ENCODE measurements at regions not wholly inside any gene's neighbourhood (a gene's known extent, or its start where the extent isn't known, plus 50 kb on each side); places are given as distances from the start of the nearest gene placed in this dataset.
"Not testable (repeated sequence)": the region's sequence is repeated elsewhere in the genome, so short reads cannot be mapped to it uniquely, and the experiment has no call there.

- H3K27me3 ChIP-seq (ENCODE audit: control insufficient read depth, insufficient read depth, low read length): no peaks in the 10 kb centered on the region
- no peak overlapping the region for H3K4me3 ChIP-seq (ENCODE audit: low read depth, low read length)
- no peaks in the 10 kb centered on the region for H3K9me3 ChIP-seq (ENCODE audit: control insufficient read depth, insufficient read depth, low read length)
- H3K36me3 ChIP-seq (ENCODE audit: control insufficient read depth, insufficient read depth, low read length): no peaks in the 10 kb centered on the region
- no peaks in the 10 kb centered on the region for H3K4me1 ChIP-seq (ENCODE audit: control insufficient read depth, insufficient read depth, low read length)
- H3K27ac ChIP-seq (ENCODE audit: low read depth, low read length): no peak overlapping the region
- no peak overlapping the region for H3K9ac ChIP-seq (ENCODE audit: low read depth, low read length)
These were observed 90.6 kb upstream of the G2E3 start for GRCh38 chr14:30468354-30468753.

- no peak overlapping the region for H3K9ac ChIP-seq (ENCODE audit: low read depth, low read length)
- H3K27ac ChIP-seq (ENCODE audit: low read depth, low read length): no peak overlapping the region
- no peaks in the 10 kb centered on the region for H3K36me3 ChIP-seq (ENCODE audit: control insufficient read depth, insufficient read depth, low read length)
- H3K9me3 ChIP-seq (ENCODE audit: control insufficient read depth, insufficient read depth, low read length): no peaks in the 10 kb centered on the region
- H3K27me3 ChIP-seq (ENCODE audit: control insufficient read depth, insufficient read depth, low read length): no peaks in the 10 kb centered on the region
- no peaks in the 10 kb centered on the region for H3K4me1 ChIP-seq (ENCODE audit: control insufficient read depth, insufficient read depth, low read length)
- no peak overlapping the region for H3K4me3 ChIP-seq (ENCODE audit: low read depth, low read length)
These were observed 87.0 kb upstream of the G2E3 start for GRCh38 chr14:30471980-30472379.

GRCh38 chr14:30473846-30474696 lies 84.9 kb upstream of the G2E3 start:
- not testable (repeated sequence) for H3K27me3 ChIP-seq (ENCODE audit: control insufficient read depth, insufficient read depth, low read length); H3K27ac ChIP-seq (ENCODE audit: low read depth, low read length); H3K4me3 ChIP-seq (ENCODE audit: low read depth, low read length); H3K4me1 ChIP-seq (ENCODE audit: control insufficient read depth, insufficient read depth, low read length); H3K9me3 ChIP-seq (ENCODE audit: control insufficient read depth, insufficient read depth, low read length); H3K36me3 ChIP-seq (ENCODE audit: control insufficient read depth, insufficient read depth, low read length); H3K9ac ChIP-seq (ENCODE audit: low read depth, low read length)

- peaks cover 28% of the 10 kb centered on the region for H3K4me1 ChIP-seq (ENCODE audit: control insufficient read depth, insufficient read depth, low read length)
- no peak overlapping the region for H3K4me3 ChIP-seq (ENCODE audit: low read depth, low read length)
- H3K9ac ChIP-seq (ENCODE audit: low read depth, low read length): no peak overlapping the region
- H3K9me3 ChIP-seq (ENCODE audit: control insufficient read depth, insufficient read depth, low read length): no peaks in the 10 kb centered on the region
- no peaks in the 10 kb centered on the region for H3K27me3 ChIP-seq (ENCODE audit: control insufficient read depth, insufficient read depth, low read length)
- H3K27ac ChIP-seq (ENCODE audit: low read depth, low read length): no peak overlapping the region
- no peaks in the 10 kb centered on the region for H3K36me3 ChIP-seq (ENCODE audit: control insufficient read depth, insufficient read depth, low read length)
These were observed 76.7 kb upstream of the G2E3 start for GRCh38 chr14:30482276-30482675.

GRCh38 chr14:30484201-30484600 lies 74.8 kb upstream of the G2E3 start:
- Histone ChIP-seq H3K36me3 (ENCODE audit: control insufficient read depth, insufficient read depth, low read length) (no peaks in the 10 kb centered on the region), H3K27me3 (ENCODE audit: control insufficient read depth, insufficient read depth, low read length) (no peaks in the 10 kb centered on the region), H3K27ac (ENCODE audit: low read depth, low read length) (peak overlapping the region; percentile 80)

GRCh38 chr14:30484976-30485375 lies 74.0 kb upstream of the G2E3 start:
- Histone ChIP-seq H3K9ac (ENCODE audit: low read depth, low read length) (no peak overlapping the region), H3K4me1 (ENCODE audit: control insufficient read depth, insufficient read depth, low read length) (peaks cover 28% of the 10 kb centered on the region), H3K27me3 (ENCODE audit: control insufficient read depth, insufficient read depth, low read length) (no peaks in the 10 kb centered on the region), H3K9me3 (ENCODE audit: control insufficient read depth, insufficient read depth, low read length) (0 out of 2 replicates have a peak, but pooled peaks cover 2% of the 10 kb centered on the region), H3K4me3 (ENCODE audit: low read depth, low read length) (no peak overlapping the region), H3K27ac (ENCODE audit: low read depth, low read length) (peak overlapping the region; percentile 80), H3K36me3 (ENCODE audit: control insufficient read depth, insufficient read depth, low read length) (no peaks in the 10 kb centered on the region)

More at GRCh38 chr14:30484201-30484600, 74.8 kb upstream of the G2E3 start:
- H3K4me3 ChIP-seq (ENCODE audit: low read depth, low read length): no peak overlapping the region
- peaks cover 28% of the 10 kb centered on the region for H3K4me1 ChIP-seq (ENCODE audit: control insufficient read depth, insufficient read depth, low read length)
- no peak overlapping the region for H3K9ac ChIP-seq (ENCODE audit: low read depth, low read length)
- H3K9me3 ChIP-seq (ENCODE audit: control insufficient read depth, insufficient read depth, low read length): 0 out of 2 replicates have a peak, but pooled peaks cover 2% of the 10 kb centered on the region

- Histone ChIP-seq H3K9me3 (ENCODE audit: control insufficient read depth, insufficient read depth, low read length) (no peaks in the 10 kb centered on the region), H3K27me3 (ENCODE audit: control insufficient read depth, insufficient read depth, low read length) (no peaks in the 10 kb centered on the region), H3K36me3 (ENCODE audit: control insufficient read depth, insufficient read depth, low read length) (no peaks in the 10 kb centered on the region), H3K9ac (ENCODE audit: low read depth, low read length) (no peak overlapping the region), H3K4me1 (ENCODE audit: control insufficient read depth, insufficient read depth, low read length) (no peaks in the 10 kb centered on the region), H3K27ac (ENCODE audit: low read depth, low read length) (no peak overlapping the region), H3K4me3 (ENCODE audit: low read depth, low read length) (no peak overlapping the region)
These were observed 62.1 kb upstream of the G2E3 start for GRCh38 chr14:30496852-30497251.

GRCh38 chr14:30499358-30499757 lies 59.6 kb upstream of the G2E3 start:
- Histone ChIP-seq H3K9me3 (ENCODE audit: control insufficient read depth, insufficient read depth, low read length) (no peaks in the 10 kb centered on the region), H3K9ac (ENCODE audit: low read depth, low read length) (no peak overlapping the region), H3K4me1 (ENCODE audit: control insufficient read depth, insufficient read depth, low read length) (no peaks in the 10 kb centered on the region), H3K27me3 (ENCODE audit: control insufficient read depth, insufficient read depth, low read length) (no peaks in the 10 kb centered on the region), H3K4me3 (ENCODE audit: low read depth, low read length) (no peak overlapping the region), H3K36me3 (ENCODE audit: control insufficient read depth, insufficient read depth, low read length) (no peaks in the 10 kb centered on the region), H3K27ac (ENCODE audit: low read depth, low read length) (no peak overlapping the region)

GRCh38 chr14:30500222-30500621 lies 58.7 kb upstream of the G2E3 start:
- Histone ChIP-seq H3K9ac (ENCODE audit: low read depth, low read length) (no peak overlapping the region), H3K4me3 (ENCODE audit: low read depth, low read length) (no peak overlapping the region), H3K27ac (ENCODE audit: low read depth, low read length) (no peak overlapping the region), H3K27me3 (ENCODE audit: control insufficient read depth, insufficient read depth, low read length) (no peaks in the 10 kb centered on the region), H3K4me1 (ENCODE audit: control insufficient read depth, insufficient read depth, low read length) (no peaks in the 10 kb centered on the region), H3K36me3 (ENCODE audit: control insufficient read depth, insufficient read depth, low read length) (no peaks in the 10 kb centered on the region), H3K9me3 (ENCODE audit: control insufficient read depth, insufficient read depth, low read length) (no peaks in the 10 kb centered on the region)

- Histone ChIP-seq H3K27me3 (ENCODE audit: control insufficient read depth, insufficient read depth, low read length) (no peaks in the 10 kb centered on the region), H3K27ac (ENCODE audit: low read depth, low read length) (no peak overlapping the region), H3K36me3 (ENCODE audit: control insufficient read depth, insufficient read depth, low read length) (no peaks in the 10 kb centered on the region), H3K4me3 (ENCODE audit: low read depth, low read length) (no peak overlapping the region), H3K9me3 (ENCODE audit: control insufficient read depth, insufficient read depth, low read length) (no peaks in the 10 kb centered on the region), H3K9ac (ENCODE audit: low read depth, low read length) (no peak overlapping the region), H3K4me1 (ENCODE audit: control insufficient read depth, insufficient read depth, low read length) (no peaks in the 10 kb centered on the region)
These were observed 51.7 kb upstream of the G2E3 start for GRCh38 chr14:30507209-30507608.
